DND-41 (cell line): ENCODE measurements at regions not wholly inside any gene's neighbourhood (a gene's known extent, or its start where the extent isn't known, plus 50 kb on each side); places are given as distances from the start of the nearest gene placed in this dataset.

ENCODE experiments used
- EZH2 ChIP-seq: IDR thresholded peaks from 3 replicates; pipeline ENCODE4 v1.6.1; 2012; ENCODE audit warnings: borderline replicate concordance, low read depth, mild to moderate bottlenecking, moderate library complexity, low read length, inconsistent platforms; ENCODE audit not compliant: severe bottlenecking
- TF ChIP-seq, protein P1 (sequence below): IDR thresholded peaks from 2 replicates; pipeline ENCODE4 v1.5.1; 2012; ENCODE audit warnings: borderline replicate concordance, low read length, moderate library complexity, mild to moderate bottlenecking; ENCODE audit not compliant: poor library complexity, severe bottlenecking; ENCODE audit errors: extremely low read depth

DNA sequence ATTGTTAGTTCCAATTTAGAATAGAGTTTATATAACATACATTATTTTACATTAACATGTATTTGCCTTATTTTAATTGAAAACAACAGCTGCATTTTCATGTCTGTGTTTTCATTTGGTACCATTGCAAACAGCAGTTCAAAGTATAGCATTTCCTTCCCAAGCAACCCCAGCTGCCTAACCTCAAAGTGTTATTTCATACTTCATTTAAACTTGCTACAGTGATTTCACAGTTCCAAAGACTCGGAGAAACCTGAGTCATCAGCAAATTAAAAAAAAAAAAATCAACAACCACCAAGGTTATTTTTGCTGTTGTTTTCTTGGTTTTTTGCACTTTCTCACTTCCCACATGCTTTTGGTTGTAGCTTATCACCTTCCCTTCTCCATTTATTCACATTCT lies 236.5 kb upstream of the SPHKAP start:
- TF ChIP-seq, protein P1, sequence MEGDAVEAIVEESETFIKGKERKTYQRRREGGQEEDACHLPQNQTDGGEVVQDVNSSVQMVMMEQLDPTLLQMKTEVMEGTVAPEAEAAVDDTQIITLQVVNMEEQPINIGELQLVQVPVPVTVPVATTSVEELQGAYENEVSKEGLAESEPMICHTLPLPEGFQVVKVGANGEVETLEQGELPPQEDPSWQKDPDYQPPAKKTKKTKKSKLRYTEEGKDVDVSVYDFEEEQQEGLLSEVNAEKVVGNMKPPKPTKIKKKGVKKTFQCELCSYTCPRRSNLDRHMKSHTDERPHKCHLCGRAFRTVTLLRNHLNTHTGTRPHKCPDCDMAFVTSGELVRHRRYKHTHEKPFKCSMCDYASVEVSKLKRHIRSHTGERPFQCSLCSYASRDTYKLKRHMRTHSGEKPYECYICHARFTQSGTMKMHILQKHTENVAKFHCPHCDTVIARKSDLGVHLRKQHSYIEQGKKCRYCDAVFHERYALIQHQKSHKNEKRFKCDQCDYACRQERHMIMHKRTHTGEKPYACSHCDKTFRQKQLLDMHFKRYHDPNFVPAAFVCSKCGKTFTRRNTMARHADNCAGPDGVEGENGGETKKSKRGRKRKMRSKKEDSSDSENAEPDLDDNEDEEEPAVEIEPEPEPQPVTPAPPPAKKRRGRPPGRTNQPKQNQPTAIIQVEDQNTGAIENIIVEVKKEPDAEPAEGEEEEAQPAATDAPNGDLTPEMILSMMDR, result no peak
- no peak for TF ChIP-seq EZH2
